ENCODE measurements at regions not wholly inside any gene's neighbourhood (a gene's known extent, or its start where the extent isn't known, plus 50 kb on each side); places are given as distances from the start of the nearest gene placed in this dataset.

GRCh38 chr5:38615042-38615441 is 58.6 kb upstream of the LIFR start:
- Histone ChIP-seq H3K56ac (ENCODE audit: insufficient read length, low read depth, low read length) (no peak overlapping the region), H4K5ac (ENCODE audit: insufficient read length, low read depth, low read length) (no peak overlapping the region), H2BK12ac (ENCODE audit: insufficient read length, low read depth, low read length) (no peak overlapping the region), H3T11ph (ENCODE audit: low read length) (no peak overlapping the region), H4K91ac (ENCODE audit: insufficient read length, low read depth, low read length) (no peak overlapping the region), H2BK20ac (ENCODE audit: low read depth, low read length, poor library complexity, severe bottlenecking) (no peak overlapping the region), H3K4me1 (ENCODE audit: insufficient read depth, low read length) (no peaks in the 10 kb centered on the region; the same call in 1 of the 2 replicates), H3K79me2 (ENCODE audit: insufficient read depth, low read length) (no peaks in the 10 kb centered on the region), H2AK5ac (ENCODE audit: insufficient read length, low read length) (no peak overlapping the region), H3K23ac (ENCODE audit: insufficient read length, low read depth, low read length) (no peak overlapping the region), H2BK5ac (ENCODE audit: insufficient read length, low read length) (no peak overlapping the region), H4K20me1 (ENCODE audit: control insufficient read depth, insufficient read depth, insufficient read length) (no peaks in the 10 kb centered on the region), H3K27me3 (ENCODE audit: insufficient read depth, low read length) (no peaks in the 10 kb centered on the region), H4K8ac (replicated peaks; ENCODE audit: insufficient read length, low read depth, low read length) (no peak overlapping the region), H3K23me2 (ENCODE audit: insufficient read length, low read depth, low read length, poor library complexity, severe bottlenecking) (no peaks in the 10 kb centered on the region), H3K9ac (ENCODE audit: extremely low read depth, insufficient read length, low read length) (no peak overlapping the region), H3K14ac (ENCODE audit: insufficient read depth, low read length) (no peak overlapping the region), H3K9me3 (ENCODE audit: control insufficient read depth, low read depth, low read length) (no peaks in the 10 kb centered on the region), H2BK120ac (ENCODE audit: low read depth, low read length, poor library complexity, severe bottlenecking) (no peak overlapping the region), H2BK15ac (ENCODE audit: low read depth, low read length) (no peak overlapping the region), H3K4me2 (ENCODE audit: insufficient read depth, insufficient read length, low read length) (no peak overlapping the region), H3K79me1 (ENCODE audit: insufficient read depth, low read depth, low read length, poor library complexity, severe bottlenecking) (no peaks in the 10 kb centered on the region), H2AFZ (ENCODE audit: low read length) (no peak overlapping the region), H3K18ac (ENCODE audit: insufficient read length, low read depth, low read length) (no peak overlapping the region), H3K4ac (ENCODE audit: low read depth, low read length) (no peak overlapping the region), H3K27ac (ENCODE audit: insufficient read length, low read depth, low read length) (no peak overlapping the region)
- H3K27me3 Mint-ChIP-seq (ENCODE audit: low read depth) = no peaks in the 10 kb centered on the region; the same call in 1 of the 2 replicates
- no peak overlapping the region for H3K27ac Mint-ChIP-seq
- WGBS (ENCODE audit: extremely low coverage, insufficient read length, low lambda C conversion rate) = no CpG with 5 or more reads among the region's 1 CpG
- peaks cover 4 to 14% of the 10 kb centered on the region in 2 experiments; a peak in 4 of 5 replicates for H3K9me3 Mint-ChIP-seq
- DNase-seq = no peak
- no peak overlapping the region for H3K4me3 Mint-ChIP-seq
- H3K36me3 Mint-ChIP-seq (ENCODE audit: insufficient read depth in 1 of 3, low read depth in 3 of 3) = peaks cover 0 to 4% (median 0%) of the 10 kb centered on the region in 3 experiments; a peak in 1 of 7 replicates
- no peak for TF ChIP-seq CTCF (conservative IDR thresholded peaks at IDR 0.05)
- peaks cover 10 to 13% of the 10 kb centered on the region in 2 experiments for H3K4me1 Mint-ChIP-seq

All from H9 (cell line).